Smooth muscle cell of the brain vasculature (primary cell): ENCODE measurements at regions not wholly inside any gene's neighbourhood (a gene's known extent, or its start where the extent isn't known, plus 50 kb on each side); places are given as distances from the start of the nearest gene placed in this dataset.
A peak's percentile ranks its signal among the peaks of the same experiment; 100 is the strongest.

Experiments
- DNase-seq: peaks from one replicate; pipeline ENCODE4 v3.0.0-alpha.2; 2012; ENCODE audit warnings: low read depth, low spot score

GRCh38 chr20:20831794-20832193 is 119.3 kb upstream of the RALGAPA2 start:
- DNase-seq: no peak

DNA sequence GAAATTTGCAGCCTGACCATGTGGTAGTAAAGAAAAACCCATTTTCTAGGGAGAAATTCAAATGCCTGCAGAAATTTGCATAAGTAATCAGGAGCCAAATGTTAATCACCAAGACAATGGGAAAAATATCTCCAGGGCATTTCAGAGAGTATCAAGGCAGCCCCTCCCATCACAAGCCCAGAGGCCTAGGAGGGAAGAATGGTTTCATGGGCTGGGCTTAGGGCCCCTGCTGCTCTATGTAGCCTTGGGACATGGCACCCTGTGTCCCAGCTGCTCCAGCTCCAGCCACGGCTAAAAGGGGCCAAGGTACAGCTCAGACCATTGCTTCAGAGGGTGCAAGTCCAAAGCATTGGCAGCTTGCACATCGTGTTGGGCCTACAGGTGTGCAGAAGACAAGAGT is 117.2 kb upstream of the RALGAPA2 start:
- DNase-seq: no peak

GRCh38 chr20:20827992-20828597 is 115.7 kb upstream of the RALGAPA2 start:
- no peak for DNase-seq

DNA sequence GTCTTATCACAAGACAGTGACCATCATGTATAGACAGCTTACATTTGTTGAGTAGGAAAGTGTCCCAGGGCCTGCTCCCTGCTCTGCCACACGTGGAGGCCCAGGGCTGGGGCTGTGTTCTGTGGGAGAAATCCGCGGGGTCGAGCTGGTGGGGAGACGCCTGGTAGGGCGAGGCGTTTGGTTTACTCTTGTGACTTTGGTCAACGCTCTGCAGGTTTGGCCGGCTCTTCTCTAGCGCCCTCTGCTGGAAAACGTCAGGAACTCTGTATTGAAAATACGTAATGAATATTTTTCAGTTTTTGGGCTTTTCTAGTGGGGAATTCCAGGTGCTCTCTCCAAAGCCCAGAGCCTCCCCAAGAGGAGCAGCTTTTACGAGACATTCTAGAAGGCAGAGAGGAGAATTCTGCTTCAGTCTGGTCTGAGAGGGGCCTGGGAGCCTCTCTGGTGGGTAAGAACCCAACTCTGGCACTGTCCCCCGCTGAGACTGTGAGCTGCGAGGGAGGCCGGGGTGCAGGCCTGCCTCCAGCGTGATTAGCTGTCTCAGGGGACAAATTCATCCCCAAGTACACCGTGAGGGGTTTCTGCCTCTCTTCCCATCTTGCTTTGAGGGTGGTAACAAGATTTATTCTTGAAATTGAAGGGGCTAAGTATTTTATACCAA is 112.6 kb upstream of the RALGAPA2 start:
- DNase-seq: peak; percentile 26

GRCh38 chr20:20823476-20823881 is 111.0 kb upstream of the RALGAPA2 start:
- DNase-seq: no peak

DNA sequence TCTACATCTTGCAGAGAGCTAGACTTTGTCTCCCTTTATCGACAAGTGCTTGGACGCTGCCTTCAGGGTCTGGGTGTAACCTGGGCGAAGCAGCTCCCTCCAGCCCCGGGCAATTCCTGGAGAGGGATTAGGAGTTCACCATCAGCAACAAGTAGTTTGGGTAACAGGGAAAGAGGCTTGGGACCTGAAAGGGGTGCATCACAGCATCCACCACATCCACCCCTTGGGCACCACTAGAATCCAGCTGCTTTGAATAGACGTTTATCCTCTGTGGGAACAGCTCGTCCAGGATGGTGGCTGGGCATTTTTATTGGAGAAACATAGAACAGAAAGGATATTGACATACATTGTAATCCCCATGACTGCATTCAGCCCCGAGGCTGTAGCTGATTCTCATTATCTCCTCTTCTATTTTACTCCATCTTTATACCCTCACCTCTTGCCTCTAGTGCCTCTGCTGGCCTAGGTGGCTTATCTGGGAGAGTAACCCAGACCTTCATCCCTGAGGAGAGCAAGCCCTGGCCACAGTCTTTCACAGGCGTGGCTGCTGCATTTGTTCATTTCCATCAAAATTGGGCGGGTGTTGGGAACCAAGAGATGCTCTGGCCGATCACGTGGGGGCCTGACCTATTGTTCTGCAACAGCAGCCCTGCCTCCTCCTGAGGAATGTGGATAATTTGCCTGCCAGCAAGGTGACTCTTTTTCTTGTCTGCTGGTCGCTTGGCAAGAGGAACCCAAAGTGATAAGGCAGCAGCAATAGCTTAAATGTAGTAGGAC is 109.2 kb upstream of the RALGAPA2 start:
- DNase-seq: no peak

DNA sequence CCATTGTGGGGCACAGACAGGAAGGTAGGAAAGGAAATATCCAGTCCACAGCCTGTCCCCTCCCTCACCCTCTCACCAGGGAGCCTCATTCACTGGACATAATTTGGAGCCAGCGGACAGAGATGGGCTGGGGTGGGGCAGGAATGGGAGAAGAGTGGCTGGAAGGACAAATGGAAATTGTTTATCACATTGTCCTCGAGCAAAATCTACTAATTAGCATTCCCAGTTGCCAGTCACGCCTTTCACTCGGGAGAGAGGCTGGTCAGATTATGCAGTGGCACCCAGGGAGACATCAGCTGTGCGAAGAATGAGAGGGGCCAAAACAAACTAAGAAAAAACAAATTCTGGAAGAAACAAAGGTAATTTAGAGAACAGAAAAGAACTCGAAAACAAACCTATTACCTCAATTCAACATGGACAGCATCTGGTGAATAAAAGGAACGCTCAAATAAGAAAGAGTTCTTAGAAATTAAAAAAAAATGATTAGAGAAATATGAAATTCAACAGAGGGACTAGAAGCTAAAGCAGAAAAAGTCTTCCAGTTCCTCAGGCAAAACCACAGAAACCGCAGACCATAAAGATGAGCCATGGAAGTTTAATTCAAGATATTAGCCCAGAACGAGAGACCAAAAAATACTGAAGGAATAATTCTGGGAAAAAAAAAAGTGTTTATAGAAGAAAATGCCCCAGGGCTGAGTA is 108.5 kb upstream of the RALGAPA2 start:
- DNase-seq: no peak

GRCh38 chr20:20820104-20820503 is 107.7 kb upstream of the RALGAPA2 start:
- no peak for DNase-seq

GRCh38 chr20:20816969-20817755 is 104.7 kb upstream of the RALGAPA2 start:
- DNase-seq: no peak

- no peak for DNase-seq
Measured at GRCh38 chr20:20815711-20816455, 103.4 kb upstream of the RALGAPA2 start.

DNA sequence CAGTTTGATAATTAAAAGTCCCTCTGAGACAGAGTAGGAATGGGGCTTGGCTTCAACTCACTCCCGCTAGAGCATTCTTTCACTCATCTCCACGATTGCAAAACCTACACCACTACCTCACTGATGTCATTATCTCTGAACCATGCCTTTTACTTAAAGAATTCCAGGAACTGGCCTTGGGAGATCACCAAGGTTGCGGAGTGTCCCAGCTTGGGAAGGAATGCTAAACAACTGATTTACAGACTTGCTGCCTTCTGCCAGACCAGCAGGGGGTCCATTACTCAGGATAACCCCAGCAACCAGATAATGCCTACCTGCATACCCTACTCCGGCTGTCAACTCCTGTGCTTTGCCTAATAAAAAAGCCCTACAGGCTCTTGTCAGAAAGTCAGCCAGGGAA is 102.2 kb upstream of the RALGAPA2 start:
- DNase-seq: no peak

DNA sequence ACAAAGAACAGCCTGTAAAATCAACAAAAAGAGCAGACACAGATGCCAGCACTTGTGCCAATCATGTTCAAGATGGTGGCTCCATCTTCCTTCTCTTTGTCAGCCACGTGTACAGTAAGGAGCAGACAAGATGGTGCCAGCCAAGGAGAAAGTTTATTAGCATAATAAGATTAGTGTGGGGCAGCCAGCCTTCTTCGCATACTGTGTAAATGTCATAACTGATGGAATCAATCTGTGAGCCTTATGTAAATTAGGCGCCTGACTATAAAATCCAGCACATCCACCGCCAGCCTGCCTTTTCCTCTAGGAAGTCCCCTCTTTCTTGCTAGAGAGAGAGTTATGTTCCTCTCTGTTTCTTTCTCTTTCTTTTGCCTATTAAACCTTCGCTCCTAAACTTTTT is 99.7 kb upstream of the RALGAPA2 start:
- no peak for DNase-seq

GRCh38 chr20:20808016-20808415 is 95.6 kb upstream of the RALGAPA2 start:
- DNase-seq: no peak

GRCh38 chr20:20806121-20807095 is 94.0 kb upstream of the RALGAPA2 start:
- no peak for DNase-seq

DNA sequence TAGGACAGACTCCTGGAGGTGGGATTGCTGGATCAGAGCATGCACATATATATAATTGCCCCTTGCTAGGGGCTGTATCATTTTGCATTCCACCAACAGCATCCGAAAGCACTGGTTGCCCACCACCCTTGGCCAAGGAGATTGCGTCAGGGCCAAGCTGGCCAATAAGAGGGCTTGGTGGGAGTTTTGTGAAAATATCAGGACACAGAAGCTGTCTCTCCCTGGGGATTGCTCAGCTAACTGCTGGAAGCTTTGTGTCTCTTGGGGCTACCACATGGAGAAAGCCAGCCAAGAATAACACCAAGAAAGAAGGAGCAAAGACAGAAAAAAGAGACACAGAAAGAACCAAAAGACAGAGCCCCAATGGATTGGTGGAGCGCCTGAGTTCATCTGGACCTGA is 90.6 kb upstream of the RALGAPA2 start:
- no peak for DNase-seq

DNA sequence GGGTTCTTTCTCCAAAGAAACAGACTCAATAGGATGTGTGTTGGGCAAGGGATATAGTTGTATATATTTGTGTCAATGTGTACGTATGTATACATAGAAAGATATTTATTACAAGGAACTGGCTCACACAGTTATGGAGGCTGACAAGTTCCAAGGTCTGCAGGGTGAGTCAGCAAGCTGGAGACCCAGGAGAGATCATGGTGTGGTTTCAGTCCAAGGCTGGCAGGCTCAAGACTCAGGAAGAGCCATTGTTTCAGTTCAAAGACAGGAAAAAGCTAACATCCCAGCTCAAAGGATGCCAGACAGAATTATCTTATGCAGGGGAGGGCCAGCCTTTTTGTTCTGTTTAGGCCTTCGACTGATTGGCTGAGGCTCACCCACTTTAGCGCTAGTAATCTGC is 89.9 kb upstream of the RALGAPA2 start:
- no peak for DNase-seq

DNA sequence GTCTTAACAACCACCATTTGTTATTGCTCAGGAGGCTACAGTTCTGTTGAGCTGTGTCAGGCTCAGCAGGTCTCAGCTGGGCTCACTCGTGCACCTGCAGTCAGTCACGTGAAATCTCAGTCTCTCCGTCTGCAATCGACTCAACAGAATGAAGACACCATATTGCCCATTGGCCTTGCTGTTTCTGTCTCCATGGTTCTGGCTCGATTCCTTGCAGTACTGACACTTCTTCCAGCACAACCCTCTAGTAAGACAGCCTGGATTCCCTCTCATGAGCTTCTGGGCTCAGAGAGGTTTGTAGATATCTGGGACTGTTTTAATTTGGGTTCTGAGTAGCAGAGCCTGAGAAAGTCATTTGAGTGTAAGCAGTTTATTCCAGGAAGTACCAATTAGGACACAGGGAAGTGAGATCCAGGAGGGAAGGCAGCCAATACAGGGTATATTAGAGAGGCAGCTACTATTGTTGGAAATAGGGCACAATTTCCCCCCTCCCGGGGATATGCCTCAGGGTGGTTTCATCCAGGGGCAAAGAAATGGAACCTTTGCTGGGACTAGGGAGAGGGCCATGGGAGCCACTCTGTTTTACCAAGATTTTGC is 87.4 kb upstream of the RALGAPA2 start:
- no peak for DNase-seq

DNA sequence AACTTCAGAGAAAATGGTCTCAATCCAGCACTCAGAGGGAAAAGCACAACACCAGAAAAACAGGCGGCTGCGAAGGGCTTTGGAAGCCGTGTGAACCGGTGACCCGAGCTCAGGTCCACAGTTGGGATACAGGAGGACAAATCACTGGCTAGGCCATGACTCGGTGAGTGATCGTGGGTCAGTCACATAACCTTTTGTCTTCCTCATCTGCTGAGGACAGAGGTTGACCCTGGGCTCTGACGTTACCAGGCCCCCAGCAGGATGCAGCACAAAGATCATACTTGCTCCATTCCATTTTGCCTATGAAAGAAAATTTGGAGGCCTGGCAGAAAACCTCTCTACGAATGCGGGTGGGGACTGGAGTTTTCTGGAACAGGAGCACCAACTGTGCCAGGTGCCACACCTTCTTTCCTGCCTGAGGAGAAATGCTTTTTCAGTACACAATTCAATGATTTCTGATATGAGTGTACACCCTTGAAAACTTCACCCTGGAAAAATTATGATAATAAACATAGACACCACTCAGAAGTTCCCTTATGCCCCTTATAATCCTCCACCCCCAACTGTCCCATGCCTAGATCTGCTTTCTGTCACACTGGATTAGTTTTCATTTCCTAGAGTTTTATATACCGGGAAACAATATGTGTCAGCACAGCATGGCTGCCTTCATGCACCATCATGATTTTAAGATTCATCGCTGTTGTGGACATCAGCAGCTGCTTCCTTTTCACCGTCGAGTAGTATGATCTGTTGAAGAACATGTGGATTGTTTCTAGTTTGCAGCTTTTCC is 85.3 kb upstream of the RALGAPA2 start:
- no peak for DNase-seq
